H7 (cell line): ENCODE measurements at regions not wholly inside any gene's neighbourhood (a gene's known extent, or its start where the extent isn't known, plus 50 kb on each side); places are given as distances from the start of the nearest gene placed in this dataset.
"Not testable (repeated sequence)": the region's sequence is repeated elsewhere in the genome, so short reads cannot be mapped to it uniquely, and the experiment has no call there.

Source experiments
- DNase-seq: peaks from one replicate; pipeline ENCODE4 v3.0.0; 2012
- H3K27me3 ChIP-seq: 2 replicates; pipeline ENCODE4 v1.6.0; 2011; ENCODE audit warnings: mild to moderate bottlenecking, low read length; ENCODE audit not compliant: control insufficient read depth, insufficient read depth
- H3K36me3 ChIP-seq: replicated peaks from 2 replicates; pipeline ENCODE4 v1.5.1; 2011; ENCODE audit warnings: low read length; ENCODE audit not compliant: control insufficient read depth, insufficient read depth
- H3K4me3 ChIP-seq: 2 replicates; pipeline ENCODE4 v1.5.1; 2011; ENCODE audit warnings: low read depth, mild to moderate bottlenecking, control low read depth, low read length, moderate library complexity; ENCODE audit not compliant: insufficient read depth

DNA sequence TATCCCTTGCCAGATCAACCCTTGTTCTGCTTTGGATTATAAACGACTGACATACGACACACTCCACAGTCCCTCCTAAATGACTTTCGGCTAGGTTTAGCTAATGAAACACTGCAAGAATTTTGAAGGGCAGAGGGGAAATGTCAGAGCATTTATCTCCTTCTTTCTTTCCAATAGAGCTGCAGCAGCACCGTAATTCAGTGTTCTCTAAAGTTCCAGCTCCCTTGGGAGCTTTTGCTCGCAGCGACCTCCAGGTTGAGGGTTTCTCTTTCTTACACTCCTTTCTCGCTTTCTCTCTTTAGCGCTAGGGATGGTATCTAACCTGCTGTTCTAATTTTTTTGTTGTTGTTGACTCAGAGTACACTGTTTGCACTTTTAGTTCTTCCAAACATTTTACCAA lies 467.1 kb upstream of the ST8SIA4 start:
- H3K4me3 ChIP-seq = no peak overlapping the region
- DNase-seq = no peak
- no peaks in the 10 kb centered on the region for H3K36me3 ChIP-seq
- H3K27me3 ChIP-seq = no peaks in the 10 kb centered on the region

- Histone ChIP-seq H3K36me3 (no peaks in the 10 kb centered on the region), H3K4me3 (no peak overlapping the region), H3K27me3 (no peaks in the 10 kb centered on the region)
- no peak for DNase-seq
Measured at GRCh38 chr5:101364469-101364868, 461.4 kb upstream of the ST8SIA4 start.

DNA sequence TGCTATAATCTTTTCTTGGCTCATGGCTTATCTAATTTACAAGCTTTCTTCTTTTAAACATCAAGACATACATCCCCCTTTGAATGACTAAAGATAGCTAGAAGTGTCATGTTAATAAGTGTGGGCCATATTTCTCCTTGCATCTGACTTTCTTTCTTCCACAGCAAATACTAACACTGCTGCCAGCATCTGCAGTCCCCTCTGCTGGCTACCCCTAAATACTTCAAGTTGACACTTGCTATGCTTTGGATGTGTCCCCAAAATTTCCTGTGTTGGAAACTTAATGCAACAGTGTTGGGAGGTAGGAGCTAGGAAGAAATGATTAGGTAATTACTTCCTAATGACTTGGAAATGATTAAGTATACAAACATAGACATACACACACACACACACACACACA lies 459.0 kb upstream of the ST8SIA4 start:
- Histone ChIP-seq H3K4me3 (no peak overlapping the region), H3K27me3 (no peaks in the 10 kb centered on the region), H3K36me3 (no peaks in the 10 kb centered on the region)
- DNase-seq = no peak

GRCh38 chr5:101346906-101347305 lies 443.8 kb upstream of the ST8SIA4 start:
- DNase-seq = no peak
- no peaks in the 10 kb centered on the region for H3K36me3 ChIP-seq
- no peaks in the 10 kb centered on the region for H3K27me3 ChIP-seq

DNA sequence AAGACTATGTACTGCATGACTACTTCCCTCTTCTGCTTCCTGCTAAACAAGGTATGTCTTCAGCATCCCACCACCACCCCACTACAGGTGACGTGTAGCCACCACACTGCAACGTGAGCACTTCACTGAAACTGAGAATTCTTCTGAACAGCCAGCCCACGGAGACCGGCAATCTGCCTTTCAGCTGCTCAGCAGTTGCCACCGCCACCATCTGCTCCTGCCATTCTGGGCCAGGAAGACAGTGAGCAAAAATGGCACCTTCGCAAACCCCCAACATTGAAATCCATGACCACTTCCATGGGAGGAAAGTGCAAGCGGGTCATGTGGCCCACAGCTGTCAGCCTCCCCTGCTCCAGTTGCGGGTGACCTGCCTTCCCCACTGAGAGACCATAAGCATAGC lies 443.4 kb upstream of the ST8SIA4 start:
- H3K36me3 ChIP-seq = no peaks in the 10 kb centered on the region
- H3K4me3 ChIP-seq = no peak overlapping the region
- no peak for DNase-seq
- H3K27me3 ChIP-seq = no peaks in the 10 kb centered on the region

More at GRCh38 chr5:101346906-101347305, 443.8 kb upstream of the ST8SIA4 start:
- no peak overlapping the region for H3K4me3 ChIP-seq

GRCh38 chr5:101338226-101338625 lies 435.1 kb upstream of the ST8SIA4 start:
- H3K27me3 ChIP-seq = no peaks in the 10 kb centered on the region
- H3K4me3 ChIP-seq = no peak overlapping the region
- no peak for DNase-seq
- no peaks in the 10 kb centered on the region for H3K36me3 ChIP-seq

DNA sequence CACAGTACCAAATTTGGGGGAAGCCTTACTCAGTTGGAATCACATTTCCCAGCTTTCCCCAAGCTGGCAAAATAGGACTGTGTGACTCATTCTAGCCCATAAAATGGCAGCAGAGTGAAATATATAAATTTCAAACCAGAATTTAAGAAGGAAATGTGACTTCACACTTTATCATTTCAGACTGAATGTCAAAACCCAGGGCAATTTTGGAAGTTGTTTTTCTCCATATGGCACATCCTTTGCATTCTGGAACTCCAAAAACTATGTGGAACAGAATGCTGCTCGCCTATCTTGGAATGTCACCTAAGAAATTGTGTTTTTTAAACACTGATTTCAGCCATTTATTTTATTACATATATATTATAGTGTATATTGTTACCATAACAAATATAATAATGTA lies 424.7 kb upstream of the ST8SIA4 start:
- Histone ChIP-seq H3K4me3 (no peak overlapping the region), H3K36me3 (no peaks in the 10 kb centered on the region), H3K27me3 (no peaks in the 10 kb centered on the region)
- no peak for DNase-seq

DNA sequence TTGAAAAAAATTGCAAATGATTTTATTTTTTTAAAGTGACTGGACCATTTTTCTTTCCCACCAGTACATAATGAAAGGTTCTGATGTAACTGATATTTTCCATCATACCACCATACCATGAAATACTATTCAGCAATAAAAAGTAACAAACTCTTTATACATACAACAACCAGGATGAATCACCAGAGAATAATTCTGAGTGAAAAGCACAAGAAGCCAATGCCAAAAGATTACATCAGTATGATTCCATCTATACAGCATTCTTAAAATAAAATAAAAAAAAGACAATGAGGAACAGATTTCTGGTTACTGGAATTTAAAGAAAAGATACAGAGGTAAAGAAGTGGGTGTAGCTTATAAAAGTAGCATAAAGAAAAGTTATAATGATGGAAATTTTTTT lies 423.7 kb upstream of the ST8SIA4 start:
- Histone ChIP-seq H3K36me3 (no peaks in the 10 kb centered on the region), H3K27me3 (no peaks in the 10 kb centered on the region), H3K4me3 (no peak overlapping the region)
- DNase-seq = no peak

- not testable (repeated sequence) for H3K36me3 ChIP-seq, H3K27me3 ChIP-seq, H3K4me3 ChIP-seq, DNase-seq
Measured at GRCh38 chr5:101316401-101316800, 413.3 kb upstream of the ST8SIA4 start.

DNA sequence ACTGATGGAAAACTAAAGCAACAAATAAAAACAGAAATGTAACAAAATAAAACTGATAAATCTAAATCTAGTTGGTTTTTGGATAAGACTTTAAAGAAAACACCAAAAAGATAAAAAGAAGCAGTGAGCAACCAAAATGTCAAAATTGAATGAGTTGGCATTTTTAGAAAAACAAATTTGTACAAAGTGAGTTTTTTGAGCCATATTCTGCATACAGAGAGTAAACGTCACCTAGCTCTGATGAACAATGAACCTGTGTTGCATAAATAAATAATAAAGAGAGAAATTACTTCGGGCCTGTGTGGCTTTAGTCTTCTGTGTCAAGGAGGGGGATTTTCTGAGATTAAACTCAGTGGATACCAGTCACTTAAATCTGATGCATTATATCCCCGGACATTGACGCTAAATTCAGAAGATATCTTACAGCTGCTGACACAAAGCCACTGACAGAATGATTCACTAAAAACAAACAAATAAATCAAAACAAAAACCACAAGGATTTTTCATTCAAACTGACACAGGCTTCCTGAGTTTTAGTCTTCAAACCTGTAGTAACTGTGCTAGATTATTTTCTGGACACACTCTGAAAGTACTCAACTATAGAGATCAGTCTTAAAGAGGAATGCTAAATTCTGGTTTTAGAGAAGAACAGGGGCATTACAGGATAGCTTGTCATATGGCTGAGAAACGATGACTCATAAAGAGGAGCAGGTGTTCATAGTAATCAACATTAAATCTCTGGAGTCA lies 403.5 kb upstream of the ST8SIA4 start:
- no peak overlapping the region for H3K4me3 ChIP-seq
- no peaks in the 10 kb centered on the region for H3K27me3 ChIP-seq
- no peaks in the 10 kb centered on the region for H3K36me3 ChIP-seq
- DNase-seq = no peak

DNA sequence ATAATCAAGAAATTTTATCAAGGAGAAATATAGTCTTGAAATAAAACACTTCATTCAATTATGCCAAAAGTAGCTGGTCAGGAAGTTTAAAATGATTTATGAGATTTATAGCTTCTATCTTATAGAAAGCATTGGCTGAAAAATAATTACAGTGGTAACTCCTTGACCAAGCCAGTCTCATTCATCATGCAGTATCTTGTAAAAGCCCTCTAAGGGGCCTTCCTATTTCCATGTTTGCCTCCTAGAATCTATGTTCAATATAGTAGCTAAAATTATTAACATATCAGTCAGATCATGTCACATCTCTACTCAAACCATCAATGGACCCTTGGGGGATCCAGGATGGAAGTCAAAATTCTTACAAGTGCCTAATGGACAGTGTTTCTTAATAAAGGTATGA lies 393.4 kb upstream of the ST8SIA4 start:
- DNase-seq = no peak
- no peaks in the 10 kb centered on the region for H3K27me3 ChIP-seq
- H3K36me3 ChIP-seq = no peaks in the 10 kb centered on the region
- no peak overlapping the region for H3K4me3 ChIP-seq

DNA sequence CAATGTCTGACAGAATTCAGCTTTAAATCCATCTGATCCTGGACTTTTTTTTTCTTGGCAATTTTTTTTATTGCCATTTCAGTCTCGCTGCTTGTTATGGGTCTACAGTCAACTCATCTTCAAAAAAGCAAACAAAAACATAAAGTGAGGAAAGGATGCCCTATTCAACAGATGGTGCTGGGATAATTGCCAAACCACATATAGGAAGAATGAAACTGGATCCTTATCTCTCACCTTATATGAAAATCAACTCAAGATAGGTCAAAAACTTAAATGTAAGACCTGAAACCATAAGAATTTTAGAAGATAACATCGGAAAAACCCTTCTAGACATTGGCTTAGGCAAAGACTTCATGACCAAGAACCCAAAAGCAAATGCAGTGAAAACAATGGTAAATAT lies 389.1 kb upstream of the ST8SIA4 start:
- no peak overlapping the region for H3K4me3 ChIP-seq
- no peak for DNase-seq
- no peaks in the 10 kb centered on the region for H3K36me3 ChIP-seq

GRCh38 chr5:101290761-101291160 lies 387.7 kb upstream of the ST8SIA4 start:
- DNase-seq, H3K4me3 ChIP-seq, H3K36me3 ChIP-seq, H3K27me3 ChIP-seq: not testable (repeated sequence)

More for the DNA sequence above, 389.1 kb upstream of the ST8SIA4 start:
- H3K27me3 ChIP-seq = no peaks in the 10 kb centered on the region

DNA sequence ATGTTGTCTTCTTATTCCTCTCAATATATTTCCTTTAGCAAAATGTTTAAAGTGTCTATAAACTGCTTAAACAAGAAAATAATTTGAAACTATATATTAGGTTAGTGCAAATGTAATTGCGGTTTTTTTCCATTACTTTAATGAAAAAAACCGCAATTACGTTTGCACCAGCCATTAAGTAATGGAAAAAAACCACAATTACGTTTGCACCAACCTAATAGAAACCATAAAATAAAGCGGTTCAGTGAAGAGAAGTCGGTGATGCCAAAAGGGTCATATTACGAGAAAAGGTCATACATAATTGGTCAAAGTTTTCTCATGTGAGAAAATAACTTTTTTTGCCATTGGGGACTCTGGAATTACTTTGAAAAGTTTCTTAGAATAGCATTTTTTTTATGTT lies 385.6 kb upstream of the ST8SIA4 start:
- no peak for DNase-seq
- no peaks in the 10 kb centered on the region for H3K36me3 ChIP-seq
- no peaks in the 10 kb centered on the region for H3K27me3 ChIP-seq
- H3K4me3 ChIP-seq = no peak overlapping the region

DNA sequence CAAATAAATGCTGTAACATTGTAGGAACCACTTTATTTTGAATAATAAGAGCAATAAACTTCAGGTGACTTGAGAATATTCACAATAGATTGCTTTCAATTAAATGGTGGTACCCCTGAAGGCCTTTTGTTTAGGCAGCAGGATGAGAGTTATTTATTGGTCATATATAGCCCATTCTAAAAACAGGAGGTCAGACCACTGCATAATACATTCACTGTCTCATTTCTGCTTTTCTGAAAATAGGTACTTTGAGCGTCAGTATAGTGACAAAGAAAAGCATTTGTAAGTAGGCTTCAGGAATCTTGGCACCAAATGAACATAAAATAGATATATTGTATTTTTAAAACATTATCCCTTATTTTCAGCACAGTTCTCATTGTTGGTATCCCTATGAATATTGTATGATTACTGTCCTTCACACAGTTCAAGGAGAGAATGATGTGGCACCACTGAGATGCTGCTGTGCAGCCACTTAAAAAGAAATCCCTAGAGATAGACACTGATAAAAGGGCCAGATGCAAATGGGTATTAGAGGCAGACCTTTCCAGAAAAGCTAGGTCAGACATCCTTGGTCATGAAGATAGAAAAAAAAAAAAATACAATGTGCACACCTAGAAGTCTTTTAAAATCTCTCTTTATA lies 381.8 kb upstream of the ST8SIA4 start:
- no peak overlapping the region for H3K4me3 ChIP-seq
- H3K36me3 ChIP-seq = no peaks in the 10 kb centered on the region
- H3K27me3 ChIP-seq = no peaks in the 10 kb centered on the region
- DNase-seq = no peak
